COR-L47 (cell line): ENCODE measurements at regions not wholly inside any gene's neighbourhood (a gene's known extent, or its start where the extent isn't known, plus 50 kb on each side); places are given as distances from the start of the nearest gene placed in this dataset.

Source experiments
- DNase-seq: peaks from one replicate; lab custom pipeline; 2025; lab: John Stamatoyannopoulos, UW

DNA sequence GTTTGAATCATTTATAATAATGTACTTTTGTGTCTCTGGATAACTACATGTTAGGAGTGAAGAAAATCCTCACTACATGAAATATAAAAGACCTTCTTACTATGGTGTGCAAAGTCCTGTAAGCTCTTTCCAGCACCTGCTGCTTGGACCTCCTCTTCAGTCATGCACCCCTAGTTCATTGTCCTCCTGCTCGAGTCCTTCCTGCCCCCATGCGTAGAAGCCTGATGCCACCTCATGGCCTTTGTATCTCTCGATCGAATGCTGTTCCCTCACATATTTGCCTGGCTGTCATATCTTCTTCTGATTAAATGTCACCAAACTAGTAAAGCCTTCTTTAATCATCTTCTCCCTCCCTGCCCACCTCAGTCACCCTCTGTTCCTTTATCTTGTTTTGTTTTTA lies 49.9 kb upstream of the SUCLG2 start:
- DNase-seq = no peak
